Liver (tissue), 1 donor: ENCODE measurements at regions not wholly inside any gene's neighbourhood (a gene's known extent, or its start where the extent isn't known, plus 50 kb on each side); places are given as distances from the start of the nearest gene placed in this dataset.

ENCODE experiments used
- TAF1 ChIP-seq: conservative IDR thresholded peaks from 2 replicates; pipeline ENCODE4 v1.6.1; 2016; ENCODE audit warnings: antibody characterized with exemption, mild to moderate bottlenecking
- TF ChIP-seq, protein P1 (sequence below): IDR thresholded peaks from 2 replicates; pipeline ENCODE4 v1.6.1; 2016; ENCODE audit warnings: antibody characterized with exemption
- donor health status: healthy.

DNA sequence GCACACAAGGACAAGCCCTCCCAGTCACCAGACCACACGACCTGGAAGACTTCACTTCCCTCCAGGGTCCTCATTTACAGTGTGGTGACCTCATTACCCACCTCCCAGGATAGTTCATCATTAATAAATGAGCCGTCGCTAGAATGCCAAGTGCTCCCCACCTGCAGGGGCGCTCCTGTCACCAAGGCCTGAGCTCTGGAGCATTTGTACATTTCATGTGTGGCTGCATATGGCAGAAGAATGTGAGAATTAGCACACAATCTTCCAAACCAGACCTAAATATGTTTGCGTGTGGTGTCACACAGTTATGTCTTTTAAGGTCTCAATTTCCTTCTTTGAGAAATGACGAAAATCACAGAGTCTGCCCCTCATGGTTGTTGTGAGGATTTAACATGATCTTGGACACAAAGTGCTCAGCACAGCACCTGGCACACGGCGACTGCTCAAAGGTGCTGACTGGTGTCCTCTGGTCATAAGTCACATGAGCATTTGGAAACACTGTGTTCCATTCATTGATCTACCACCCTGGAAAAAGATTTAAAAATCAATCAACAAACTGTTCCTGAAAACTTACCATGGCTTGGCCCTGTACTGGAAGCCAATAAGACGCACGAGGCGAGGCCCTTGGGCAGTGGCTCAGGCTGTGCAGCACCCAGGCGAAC lies 150.6 kb upstream of the SPACA7 start:
- TF ChIP-seq, protein P1, sequence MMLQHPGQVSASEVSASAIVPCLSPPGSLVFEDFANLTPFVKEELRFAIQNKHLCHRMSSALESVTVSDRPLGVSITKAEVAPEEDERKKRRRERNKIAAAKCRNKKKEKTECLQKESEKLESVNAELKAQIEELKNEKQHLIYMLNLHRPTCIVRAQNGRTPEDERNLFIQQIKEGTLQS = no peak
- no peak for TF ChIP-seq TAF1
